GM12878 (cell line): ENCODE measurements at regions not wholly inside any gene's neighbourhood (a gene's known extent, or its start where the extent isn't known, plus 50 kb on each side); places are given as distances from the start of the nearest gene placed in this dataset.

Source experiments
- ATAC-seq: fragments of 200-7000 bp; cut with Tn5 transposase; 3 replicates; pipeline ENCODE4 v1.9.1; 2020; ENCODE audit warnings: mild to moderate bottlenecking, moderate library complexity
- BruUV-seq: library from RNA; stranded (reverse); fragments of 400-500 nt; replicated peaks from 2 replicates; lab custom pipeline; 2021; lab: Mats Ljungman, UMichigan
- CTCF ChIA-PET: fragments of 300-600 bp; sonication (Branson Sonifier 250); formaldehyde crosslinking; extraction: SDS; loops from one replicate; lab custom pipeline; 2021; ENCODE audit warnings: inconsistent platforms; lab: Yijun Ruan, JAX
- POLR2A ChIA-PET: fragments of 350-600 bp; formaldehyde crosslinking; extraction: SDS; loops from one replicate; lab custom pipeline; 2021; ENCODE audit warnings: inconsistent platforms; lab: Charles Lee
- RAD21 ChIA-PET: fragments of 300-600 bp; sonication (Branson Sonifier 250); formaldehyde crosslinking; loops from one replicate; lab custom pipeline; 2023; ENCODE audit warnings: antibody characterized with exemption; ENCODE audit not compliant: unreplicated experiment; lab: Charles Lee
- SMC1A ChIA-PET: fragments of 300-600 bp; sonication (Branson Sonifier 250); formaldehyde crosslinking; loops from one replicate; lab custom pipeline; 2023; ENCODE audit not compliant: unreplicated experiment, uncharacterized antibody; lab: Charles Lee
- DNase-seq: peaks from one replicate; pipeline ENCODE4 v3.0.0-alpha.2; 2011; ENCODE audit warnings: low read depth, low spot score
- FAIRE-seq: peaks from 3 replicates; lab custom pipeline; 2011; peaks lifted over from hg19 to GRCh38; lab: Jason Lieb, UNC
- H2AFZ ChIP-seq: 2 replicates; pipeline ENCODE4 v1.6.0; 2011; ENCODE audit warnings: low read depth, low read length, control low read depth; ENCODE audit not compliant: control insufficient read depth
- H3K27ac ChIP-seq: 2 replicates; pipeline ENCODE4 v1.5.1; 2011; ENCODE audit warnings: control low read depth; ENCODE audit not compliant: control insufficient read depth, insufficient read depth
- H3K27me3 ChIP-seq, 2 experiments: replicated peaks in 1 of 2; 2 replicates each; pipeline versions ENCODE4 v1.6.0 to v1.6.1; 2011; ENCODE audit warnings: low read length in 1 of 2; ENCODE audit not compliant: control insufficient read depth in 2 of 2, insufficient read depth in 2 of 2
- H3K36me3 ChIP-seq, 2 experiments: 2 replicates each; pipeline ENCODE4 v1.5.1; 2011; ENCODE audit warnings: low read length in 1 of 2; ENCODE audit not compliant: control insufficient read depth in 2 of 2, insufficient read depth in 2 of 2
- H3K4me1 ChIP-seq: 2 replicates; pipeline ENCODE4 v1.6.1; 2011; ENCODE audit warnings: mild to moderate bottlenecking, low read length, moderate library complexity, mixed read lengths; ENCODE audit not compliant: control insufficient read depth, insufficient read depth
- H3K4me2 ChIP-seq: 2 replicates; pipeline ENCODE4 v1.6.0; 2011; ENCODE audit warnings: control low read depth; ENCODE audit not compliant: control insufficient read depth, insufficient read depth
- H3K4me3 ChIP-seq: fragments of 200-600 bp; sonication (generic); 2 replicates; pipeline ENCODE4 v1.5.1; 2016
- H3K79me2 ChIP-seq: 2 replicates; pipeline ENCODE4 v1.6.0; 2011; ENCODE audit warnings: low read length; ENCODE audit not compliant: control insufficient read depth, insufficient read depth
- H3K9ac ChIP-seq: 2 replicates; pipeline ENCODE4 v1.8.0; 2011; ENCODE audit warnings: low read length, control low read depth, mixed read lengths; ENCODE audit not compliant: control insufficient read depth, insufficient read depth
- H3K9me3 ChIP-seq: replicated peaks from 3 replicates; pipeline ENCODE4 v1.5.1; 2011; ENCODE audit warnings: mild to moderate bottlenecking, low read length; ENCODE audit not compliant: control insufficient read depth, insufficient read depth
- H4K20me1 ChIP-seq: 2 replicates; pipeline ENCODE4 v1.6.0; 2011; ENCODE audit not compliant: control insufficient read depth, insufficient read depth
- BCLAF1 ChIP-seq: fragments of 450-650 bp; IDR thresholded peaks from 2 replicates; pipeline ENCODE4 v1.6.1; 2017; ENCODE audit warnings: antibody characterized with exemption, mild to moderate bottlenecking, moderate library complexity
- BHLHE40 ChIP-seq, 2 experiments: fragments of 450-650 bp in 1 of 2; IDR thresholded peaks; 2 replicates each; pipeline ENCODE4 v1.6.1; 2011 to 2017; ENCODE audit warnings: low read depth in 2 of 2, borderline replicate concordance in 1 of 2, improper control_type of control experiment in 1 of 2, low read length in 1 of 2, mild to moderate bottlenecking in 1 of 2
- BMI1 ChIP-seq: fragments of 450-650 bp; IDR thresholded peaks from 2 replicates; pipeline ENCODE4 v1.6.1; 2016; ENCODE audit warnings: mild to moderate bottlenecking, moderate library complexity, borderline replicate concordance
- CHD1 ChIP-seq: IDR thresholded peaks from 2 replicates; pipeline ENCODE4 v1.6.1; 2012; ENCODE audit warnings: low read depth, low read length, improper control_type of control experiment
- CHD2 ChIP-seq: IDR thresholded peaks from 2 replicates; pipeline ENCODE4 v1.6.1; 2011; ENCODE audit warnings: low read depth, low read length, improper control_type of control experiment, borderline replicate concordance
- CREM ChIP-seq: IDR thresholded peaks from 2 replicates; pipeline ENCODE4 v1.6.1; 2014; ENCODE audit warnings: antibody characterized with exemption, low read depth
- IKZF1 ChIP-seq: fragments of 450-650 bp; conservative IDR thresholded peaks from 2 replicates; pipeline ENCODE4 v1.6.1; 2017; ENCODE audit warnings: antibody characterized with exemption, mild to moderate bottlenecking
- MLLT1 ChIP-seq: fragments of 450-650 bp; IDR thresholded peaks from 2 replicates; pipeline ENCODE4 v1.6.1; 2016; ENCODE audit warnings: mild to moderate bottlenecking
- NR2C1 ChIP-seq: fragments of 450-650 bp; IDR thresholded peaks from 2 replicates; pipeline ENCODE4 v1.6.1; 2017; ENCODE audit warnings: antibody characterized with exemption, mild to moderate bottlenecking, moderate library complexity
- PML ChIP-seq: IDR thresholded peaks from 2 replicates; pipeline ENCODE4 v1.6.1; 2012; ENCODE audit warnings: low read length, inconsistent platforms
- POLR2A ChIP-seq: IDR thresholded peaks from 2 replicates; pipeline ENCODE4 v1.6.1; 2011; ENCODE audit warnings: low read depth, mild to moderate bottlenecking, low read length
- POLR2AphosphoS5 ChIP-seq: IDR thresholded peaks from 2 replicates; pipeline ENCODE4 v1.6.1; 2011; ENCODE audit warnings: mild to moderate bottlenecking, low read length, inconsistent platforms
- SMARCA5 ChIP-seq: fragments of 450-650 bp; IDR thresholded peaks from 2 replicates; pipeline ENCODE4 v1.6.1; 2017; ENCODE audit warnings: mild to moderate bottlenecking
- STAT1 ChIP-seq: fragments of 450-650 bp; conservative IDR thresholded peaks from 2 replicates; pipeline ENCODE4 v1.6.1; 2014; ENCODE audit warnings: antibody characterized with exemption, mild to moderate bottlenecking
- TCF7 ChIP-seq: IDR thresholded peaks from 2 replicates; pipeline ENCODE4 v1.6.1; 2014; ENCODE audit warnings: antibody characterized with exemption, borderline replicate concordance
- ZNF622 ChIP-seq: fragments of 450-650 bp; IDR thresholded peaks from 2 replicates; pipeline ENCODE4 v1.6.1; 2017; ENCODE audit warnings: mild to moderate bottlenecking, inconsistent platforms
- WGBS: methylation state at CpG from one replicate; pipeline ENCODE4 v1.1.6; 2016; ENCODE audit warnings: low lambda C conversion rate; ENCODE audit not compliant: insufficient replicate concordance, insufficient coverage; ENCODE audit errors: missing lambda C conversion rate; 5-methylcytosine and 5-hydroxymethylcytosine counted together
- in situ Hi-C: fragments of 300-500 bp; cut with MboI; formaldehyde crosslinking; loops from 9 replicates; pipeline ENCODE4 v1.14.3; 2018; ENCODE audit warnings: mixed read lengths
- intact Hi-C: fragments of 100-400 bp; cut with micrococcal nuclease; formaldehyde crosslinking; loops from one replicate; pipeline ENCODE4 v1.14.2; 2022; ENCODE audit not compliant: unreplicated experiment
- TF ChIP-seq, protein P1 (sequence below): fragments of 450-650 bp; conservative IDR thresholded peaks from 2 replicates; pipeline ENCODE4 v1.6.1; 2017; ENCODE audit warnings: mild to moderate bottlenecking, moderate library complexity
- TF ChIP-seq, protein P2 (sequence below): IDR thresholded peaks from 2 replicates; pipeline ENCODE4 v1.6.1; 2011; ENCODE audit warnings: low read depth, low read length, improper control_type of control experiment, borderline replicate concordance

DNA sequence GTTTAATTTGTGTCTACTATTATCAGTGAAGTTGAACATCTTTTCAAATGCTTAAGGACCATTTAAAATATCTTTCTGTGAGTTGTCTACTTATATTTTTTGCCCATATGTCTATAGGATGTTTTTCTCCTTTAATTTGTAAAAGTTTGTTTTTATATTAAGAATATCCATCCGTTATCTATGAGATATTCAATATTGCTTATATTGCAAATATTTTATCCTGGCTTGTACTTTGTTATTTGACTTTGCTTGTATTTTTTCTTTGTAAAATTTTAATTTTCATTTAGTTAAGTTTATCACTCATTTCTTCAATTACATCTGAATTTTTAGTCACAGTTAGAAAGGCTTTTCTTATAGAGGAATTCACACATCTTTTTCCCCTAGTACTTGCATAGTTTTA, 117.0 kb upstream of the MLIP start:
- DNase-seq (no peak), ATAC-seq (no peak), FAIRE-seq (no peak)
- ChIA-PET CTCF (no interaction called here), POLR2A (no interaction called here), RAD21 (no interaction called here), SMC1A (no interaction called here)
- whole genome bisulfite sequencing, result 18% methylated on average over 1 of the region's 1 CpG
- Histone ChIP-seq H3K79me2 (no peaks in the 10 kb centered on the region), H3K9me3 (no peaks in the 10 kb centered on the region), H3K4me1 (no peaks in the 10 kb centered on the region), H3K4me2 (no peak overlapping the region), H3K27ac (no peak overlapping the region), H3K36me3 (no peaks in the 10 kb centered on the region), H3K9ac (no peak overlapping the region), H3K27me3 (no peaks in the 10 kb centered on the region), H2AFZ (no peak overlapping the region), H3K4me3 (no peak overlapping the region), H4K20me1 (no peaks in the 10 kb centered on the region)
- TF ChIP-seq CREM, result no peak
- no peak for TF ChIP-seq POLR2A
- TF ChIP-seq PML, result no peak
- TF ChIP-seq POLR2AphosphoS5, result no peak
- TF ChIP-seq MLLT1, result no peak
- TF ChIP-seq, protein P1, sequence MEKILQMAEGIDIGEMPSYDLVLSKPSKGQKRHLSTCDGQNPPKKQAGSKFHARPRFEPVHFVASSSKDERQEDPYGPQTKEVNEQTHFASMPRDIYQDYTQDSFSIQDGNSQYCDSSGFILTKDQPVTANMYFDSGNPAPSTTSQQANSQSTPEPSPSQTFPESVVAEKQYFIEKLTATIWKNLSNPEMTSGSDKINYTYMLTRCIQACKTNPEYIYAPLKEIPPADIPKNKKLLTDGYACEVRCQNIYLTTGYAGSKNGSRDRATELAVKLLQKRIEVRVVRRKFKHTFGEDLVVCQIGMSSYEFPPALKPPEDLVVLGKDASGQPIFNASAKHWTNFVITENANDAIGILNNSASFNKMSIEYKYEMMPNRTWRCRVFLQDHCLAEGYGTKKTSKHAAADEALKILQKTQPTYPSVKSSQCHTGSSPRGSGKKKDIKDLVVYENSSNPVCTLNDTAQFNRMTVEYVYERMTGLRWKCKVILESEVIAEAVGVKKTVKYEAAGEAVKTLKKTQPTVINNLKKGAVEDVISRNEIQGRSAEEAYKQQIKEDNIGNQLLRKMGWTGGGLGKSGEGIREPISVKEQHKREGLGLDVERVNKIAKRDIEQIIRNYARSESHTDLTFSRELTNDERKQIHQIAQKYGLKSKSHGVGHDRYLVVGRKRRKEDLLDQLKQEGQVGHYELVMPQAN, result no peak
- no peak for TF ChIP-seq BMI1
- no peak for TF ChIP-seq IKZF1
- TF ChIP-seq, protein P2, sequence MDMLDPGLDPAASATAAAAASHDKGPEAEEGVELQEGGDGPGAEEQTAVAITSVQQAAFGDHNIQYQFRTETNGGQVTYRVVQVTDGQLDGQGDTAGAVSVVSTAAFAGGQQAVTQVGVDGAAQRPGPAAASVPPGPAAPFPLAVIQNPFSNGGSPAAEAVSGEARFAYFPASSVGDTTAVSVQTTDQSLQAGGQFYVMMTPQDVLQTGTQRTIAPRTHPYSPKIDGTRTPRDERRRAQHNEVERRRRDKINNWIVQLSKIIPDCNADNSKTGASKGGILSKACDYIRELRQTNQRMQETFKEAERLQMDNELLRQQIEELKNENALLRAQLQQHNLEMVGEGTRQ, result no peak
- no peak for TF ChIP-seq CHD1
- no peak for TF ChIP-seq NR2C1
- TF ChIP-seq BCLAF1, result no peak
- no peak for TF ChIP-seq ZNF622
- no peak for TF ChIP-seq STAT1
- TF ChIP-seq BHLHE40 (IDR thresholded peaks at IDR 0.05; ENCODE audit: borderline replicate concordance in 1 of 2, low read depth in 2 of 2, low read length in 1 of 2), result no peak
- TF ChIP-seq TCF7, result no peak
- no peak for TF ChIP-seq SMARCA5
- no peak for TF ChIP-seq CHD2
- in situ Hi-C loops (no loop called here), intact Hi-C loops (no loop called here)
- BruUV-seq, result no TSS peak
